GM19467 (cell line): ENCODE measurements at regions not wholly inside any gene's neighbourhood (a gene's known extent, or its start where the extent isn't known, plus 50 kb on each side); places are given as distances from the start of the nearest gene placed in this dataset.
A peak's percentile ranks its signal among the peaks of the same experiment; 100 is the strongest.
"Not testable (repeated sequence)": the region's sequence is repeated elsewhere in the genome, so short reads cannot be mapped to it uniquely, and the experiment has no call there.

Experiments
- ATAC-seq: cut with Tn5 transposase; IDR thresholded peaks from one replicate; pipeline ENCODE4 v1.9.1; 2021; ENCODE audit warnings: mild to moderate bottlenecking, moderate library complexity; ENCODE audit not compliant: unreplicated experiment

DNA sequence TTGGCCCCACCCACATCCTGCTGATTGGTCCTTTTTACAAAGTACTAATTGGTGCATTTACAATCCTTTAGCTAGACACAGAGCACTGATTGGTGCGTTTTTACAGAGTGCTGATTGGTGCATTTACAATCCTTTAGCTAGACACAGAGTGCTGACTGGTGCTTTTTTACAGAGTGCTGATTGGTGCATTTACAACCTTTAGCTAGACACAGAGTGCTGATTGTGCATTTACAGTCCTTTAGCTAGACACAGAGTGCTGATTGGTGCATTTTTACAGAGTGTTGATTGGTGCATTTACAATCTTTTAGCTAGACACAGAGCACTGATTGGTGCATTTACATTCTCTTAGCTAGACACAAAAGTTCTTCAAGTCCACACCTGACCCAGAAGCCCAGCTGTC is 144.2 kb upstream of the XIRP2 start:
- ATAC-seq, result not testable (repeated sequence)

DNA sequence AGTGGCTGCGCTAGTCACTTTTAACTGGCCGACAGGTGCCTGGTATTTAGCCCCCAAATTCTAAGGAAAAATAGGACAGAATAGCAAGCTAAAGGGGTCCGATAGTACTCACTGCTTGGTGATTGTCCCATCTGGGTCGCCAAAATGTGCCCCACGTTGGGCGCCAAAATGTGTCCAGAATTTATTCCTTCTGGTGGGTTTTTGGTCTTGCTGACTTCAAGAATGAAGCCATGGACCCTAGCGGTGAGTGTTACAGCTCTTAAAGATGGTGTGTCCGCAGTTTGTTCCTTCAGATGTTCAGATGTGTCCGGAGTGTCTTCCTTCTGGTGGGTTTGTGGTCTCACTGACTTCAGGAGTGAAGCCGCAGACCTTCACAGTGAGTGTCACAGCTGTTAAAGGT is 144.8 kb upstream of the XIRP2 start:
- ATAC-seq, result not testable (repeated sequence)

DNA sequence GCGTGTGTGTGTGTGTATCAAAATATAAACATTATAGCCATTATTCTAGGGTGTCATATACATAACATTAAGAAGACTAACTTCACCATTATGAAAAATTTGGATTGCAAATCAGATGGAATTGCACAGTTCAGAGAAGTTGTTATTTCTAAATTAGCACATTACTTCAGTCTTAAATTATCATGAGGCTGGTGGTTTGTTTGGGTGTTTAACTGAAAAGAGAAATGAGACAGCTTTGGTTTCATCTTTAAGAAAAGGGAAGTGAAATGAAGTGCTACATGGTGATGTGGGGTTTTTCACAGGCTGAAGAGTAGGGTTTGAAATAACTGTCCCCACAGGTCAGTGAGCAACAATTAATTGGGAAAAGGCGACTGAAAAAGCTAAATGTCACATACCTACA is 161.2 kb upstream of the XIRP2 start:
- ATAC-seq, result peak; percentile 99

- ATAC-seq, result no peak
Measured at GRCh38 chr2:166725927-166726924, 162.1 kb upstream of the XIRP2 start.

GRCh38 chr2:166716968-166717367 is 171.3 kb upstream of the XIRP2 start:
- ATAC-seq, result no peak

- no peak for ATAC-seq
Measured at GRCh38 chr2:166700079-166700478, 188.2 kb upstream of the XIRP2 start.

DNA sequence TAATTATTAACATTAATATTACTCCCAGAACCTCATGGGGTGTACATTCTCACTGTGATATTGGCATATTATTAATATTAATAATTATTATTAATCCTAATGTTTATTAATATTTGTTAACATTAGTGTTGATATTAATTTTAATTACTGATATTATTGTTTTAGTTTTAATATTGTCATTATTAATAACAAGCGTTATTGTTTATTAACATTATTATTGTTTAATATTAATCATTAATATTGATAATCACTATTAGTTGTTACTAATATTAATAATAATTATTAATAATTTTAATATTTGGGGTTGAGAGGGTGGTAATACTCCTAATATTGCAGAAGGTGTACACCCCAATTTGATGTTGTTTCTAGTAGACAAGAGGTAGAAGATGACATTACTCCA is 193.1 kb upstream of the XIRP2 start:
- ATAC-seq, result no peak

DNA sequence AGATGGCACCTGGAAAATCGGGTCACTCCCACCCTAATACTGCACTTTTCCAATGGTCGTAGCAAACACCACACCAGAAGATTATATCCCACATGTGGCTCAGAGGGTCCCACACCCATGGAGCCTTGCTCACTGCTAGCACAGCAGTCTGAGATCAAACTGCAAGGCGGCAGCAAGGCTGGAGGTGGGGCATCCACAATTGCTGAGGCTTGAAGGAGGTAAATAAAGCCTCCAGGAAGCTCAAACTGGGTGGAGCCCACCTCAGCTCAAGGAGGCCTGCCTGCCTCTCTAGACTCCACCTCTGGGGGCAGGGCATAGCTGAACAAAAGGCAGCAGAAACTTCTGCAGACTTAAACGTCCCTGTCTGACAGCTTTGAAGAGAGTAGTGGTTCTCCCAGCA is 192.0 kb upstream of the SCN7A start:
- not testable (repeated sequence) for ATAC-seq

- ATAC-seq, result no peak
Measured at GRCh38 chr2:166677996-166678395, 183.9 kb upstream of the SCN7A start.

DNA sequence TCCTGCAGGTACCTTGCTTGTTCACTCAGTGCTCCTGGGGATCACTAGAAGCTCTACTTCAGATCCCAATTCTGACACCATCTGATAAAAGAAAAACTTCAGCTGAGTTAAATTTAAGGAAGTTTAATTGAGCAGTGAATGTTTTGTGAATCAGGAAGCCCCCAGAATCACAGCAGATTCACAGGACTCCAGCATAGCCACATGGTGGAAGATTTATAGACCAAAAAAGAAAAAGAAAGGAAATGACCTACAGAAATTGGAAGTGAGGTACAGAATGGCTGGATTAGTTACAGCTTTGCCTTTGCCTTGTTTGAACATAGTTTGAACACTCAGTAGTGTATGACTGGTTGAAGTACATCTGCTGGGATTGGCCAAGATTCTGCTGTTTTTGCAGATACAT is 182.7 kb upstream of the SCN7A start:
- ATAC-seq, result no peak

DNA sequence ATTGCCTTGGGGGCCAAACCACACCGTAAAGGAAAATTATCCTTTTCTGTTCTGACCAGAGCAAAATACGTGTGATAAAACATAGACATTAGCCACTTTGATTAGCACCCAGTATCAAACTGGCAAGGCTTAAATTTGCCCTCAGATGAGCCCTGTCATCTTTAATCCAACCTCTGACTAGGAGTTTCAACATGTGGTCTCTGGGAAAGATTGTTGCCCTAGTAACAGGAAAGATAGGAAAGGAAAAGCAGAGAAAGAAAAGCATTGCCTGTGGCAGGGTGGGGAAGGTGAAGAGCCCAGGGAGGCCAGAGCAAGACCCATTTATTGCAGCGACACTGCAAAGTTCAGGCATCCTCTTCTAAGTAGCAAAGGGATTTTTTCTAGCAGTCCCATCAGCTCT is 181.5 kb upstream of the SCN7A start:
- ATAC-seq, result no peak

DNA sequence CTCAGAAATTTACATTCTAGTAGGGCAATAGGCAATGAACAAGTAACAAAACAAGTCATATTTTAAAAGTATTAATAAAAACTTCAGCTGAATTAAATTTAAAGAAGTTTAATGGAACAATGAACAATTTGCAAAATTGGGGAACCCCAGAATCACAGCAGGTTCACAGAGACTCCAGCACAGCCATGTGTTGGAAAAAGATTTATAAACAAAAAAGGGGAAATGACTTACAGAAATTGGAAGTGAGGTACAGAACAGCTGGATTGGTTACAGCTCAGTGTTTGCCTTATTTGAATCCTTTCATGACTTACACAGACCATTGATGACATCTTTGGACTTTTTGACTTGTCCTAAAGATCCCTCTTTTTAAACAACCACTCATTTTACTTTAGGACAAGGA is 179.9 kb upstream of the SCN7A start:
- no peak for ATAC-seq

DNA sequence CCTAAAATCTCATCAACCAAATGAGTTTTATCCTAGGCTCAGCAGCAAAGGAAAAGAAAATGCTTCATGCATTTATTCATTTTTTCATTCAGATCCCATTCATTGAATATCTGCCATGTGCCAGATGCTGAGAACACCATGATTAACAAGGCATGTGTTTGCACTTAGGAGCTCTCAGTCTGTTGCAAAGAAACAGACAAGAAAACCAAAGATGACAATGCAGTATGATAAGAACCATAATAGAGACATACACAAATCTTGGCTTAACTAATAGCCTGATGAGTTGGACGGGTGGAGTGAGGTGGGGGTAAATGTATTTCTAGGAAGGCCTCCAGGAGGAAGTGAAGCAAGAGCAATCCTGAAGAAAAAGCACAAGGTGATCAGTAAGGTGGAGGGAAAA is 177.8 kb upstream of the SCN7A start:
- ATAC-seq, result no peak

DNA sequence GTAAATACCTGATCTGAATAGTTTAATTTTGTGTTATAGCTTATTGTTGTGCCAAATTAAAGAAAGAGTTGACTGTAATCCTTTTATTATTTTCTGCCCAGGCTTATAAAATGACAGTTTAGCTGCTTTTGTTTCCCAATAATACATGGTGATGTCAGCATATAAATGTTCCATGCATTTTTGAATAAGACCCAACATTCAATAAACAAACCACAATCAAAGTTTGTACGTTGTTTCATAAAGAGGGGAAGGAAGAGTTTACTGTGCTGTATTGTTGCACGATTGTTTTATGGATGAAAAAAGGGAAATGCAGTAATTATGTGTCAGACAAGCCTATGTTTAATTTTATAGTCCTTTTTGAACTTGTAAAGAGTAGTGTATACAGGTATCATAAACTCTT is 177.2 kb upstream of the SCN7A start:
- ATAC-seq, result no peak

DNA sequence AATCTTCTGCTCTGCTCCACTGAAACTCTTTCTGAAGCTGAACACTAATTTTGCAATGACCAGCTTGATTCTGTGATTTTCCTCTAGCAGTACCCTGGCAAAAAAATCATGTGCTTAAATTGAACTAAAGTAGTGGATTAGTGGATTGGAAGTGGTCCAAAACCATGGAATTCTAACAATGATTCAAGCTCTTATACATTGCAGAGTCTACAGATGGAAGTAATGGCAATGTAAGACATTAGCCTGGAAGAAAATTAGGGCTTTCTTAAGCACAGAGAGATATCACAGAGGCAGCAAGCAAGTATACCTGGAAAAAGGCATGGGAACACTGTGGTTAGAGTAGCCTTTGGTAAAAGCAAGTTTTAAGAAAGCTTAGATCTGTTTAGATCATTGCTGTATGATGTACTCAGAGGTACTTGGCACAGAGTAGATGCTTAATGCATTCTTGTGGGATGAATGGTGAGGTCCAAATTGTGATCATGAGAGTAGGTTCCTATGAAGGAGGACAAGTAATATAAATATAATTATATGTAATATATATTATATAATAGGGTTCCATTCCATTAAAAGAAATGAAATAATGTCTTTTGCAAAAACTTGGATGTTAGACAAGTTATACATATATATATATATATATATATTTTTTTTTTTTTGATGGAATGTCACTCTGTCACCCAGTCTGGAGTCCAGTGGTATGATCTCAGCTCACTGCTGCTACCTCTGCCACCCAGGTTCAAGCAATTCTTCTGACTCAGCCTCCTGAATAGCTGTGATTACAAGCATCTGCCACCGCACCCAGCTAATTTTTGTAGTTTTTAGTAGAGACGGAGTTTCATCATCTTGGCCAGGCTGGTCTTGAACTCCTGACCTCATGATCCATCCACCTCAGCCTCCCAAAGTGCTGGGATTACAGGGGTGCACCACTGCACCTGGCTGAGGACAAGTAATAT is 172.2 kb upstream of the SCN7A start:
- ATAC-seq, result no peak

DNA sequence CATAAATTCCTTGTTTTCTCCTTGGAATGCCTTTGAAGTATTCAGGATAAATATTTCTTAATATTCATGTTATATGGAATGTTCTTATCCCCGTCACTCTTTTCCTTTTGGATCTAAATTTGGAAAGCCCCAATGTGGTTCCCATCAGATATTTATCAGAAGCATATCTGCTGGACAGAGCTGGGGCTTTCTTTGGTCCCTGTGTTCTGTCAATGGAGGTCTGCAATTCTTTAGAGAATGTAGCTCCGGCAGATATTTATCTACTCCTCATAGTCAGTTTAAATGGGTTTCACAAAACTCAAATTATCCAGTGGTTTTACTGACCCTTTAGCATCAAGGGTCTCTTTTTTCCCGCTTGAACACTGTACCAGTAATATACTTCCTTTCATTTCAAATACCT is 167.8 kb upstream of the SCN7A start:
- ATAC-seq, result no peak

DNA sequence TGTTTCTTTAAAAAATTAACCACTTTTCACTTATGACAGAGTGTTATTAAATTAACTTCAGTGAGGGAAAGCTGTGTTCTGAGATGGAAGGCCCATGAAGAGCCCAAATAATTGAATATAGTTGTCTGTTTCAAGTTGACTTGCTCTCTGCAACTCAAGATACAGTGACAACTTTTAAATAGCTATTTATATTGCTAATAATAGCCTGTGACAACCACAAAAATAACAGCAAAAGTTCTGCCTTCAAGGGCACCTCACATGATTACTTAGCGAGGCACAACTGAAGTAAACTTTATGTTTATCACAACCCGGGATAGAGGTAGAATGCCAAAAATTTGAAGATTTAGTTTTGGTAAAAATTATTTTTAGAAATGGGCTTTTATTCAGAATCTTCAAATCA is 167.3 kb upstream of the SCN7A start:
- no peak for ATAC-seq

DNA sequence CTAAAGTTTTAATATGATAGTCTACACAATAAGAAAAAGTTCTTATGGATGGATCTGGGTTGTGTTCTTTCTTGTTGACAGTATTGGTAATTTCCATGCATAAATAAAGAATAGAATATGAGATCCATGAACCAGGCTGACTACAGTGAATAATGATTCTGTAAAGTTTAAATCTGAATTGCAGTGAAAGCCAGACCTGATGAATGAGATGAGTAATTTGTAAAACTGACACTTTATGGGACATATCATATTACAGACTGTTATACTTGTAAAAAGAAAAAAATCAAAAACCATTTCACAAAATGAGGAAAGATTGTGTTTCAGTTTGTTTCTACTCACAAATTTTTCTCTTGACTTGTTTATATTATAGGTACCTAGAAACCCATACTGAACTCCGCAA is 164.9 kb upstream of the SCN7A start:
- ATAC-seq, result no peak

DNA sequence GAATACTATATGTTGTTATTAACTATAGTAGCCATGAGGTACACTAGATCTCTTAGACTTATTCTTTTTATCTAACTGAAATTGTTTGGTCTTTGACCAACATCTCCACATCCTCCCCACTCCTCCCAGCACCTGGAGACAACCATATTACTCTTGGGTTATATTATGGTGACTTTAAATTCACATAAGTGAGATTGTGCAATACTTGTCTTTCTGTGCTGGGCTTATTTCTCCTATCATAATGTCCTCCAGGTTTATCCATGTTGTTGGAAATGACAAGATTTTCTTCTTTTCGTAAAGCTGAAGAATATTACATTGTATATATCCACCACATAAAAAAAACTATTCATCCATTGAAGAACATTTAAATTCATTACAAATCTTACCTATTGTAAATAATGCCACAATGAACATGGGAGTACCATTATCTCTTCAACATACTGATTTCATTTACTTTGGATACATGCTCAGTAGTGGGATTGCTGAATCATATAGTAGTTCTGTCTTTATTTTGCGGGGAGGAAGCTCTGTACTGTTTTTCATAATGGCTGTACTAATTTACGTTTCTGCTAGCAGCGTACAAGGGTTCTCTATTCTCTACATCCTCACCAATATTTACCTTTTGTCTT is 159.2 kb upstream of the SCN7A start:
- ATAC-seq, result no peak

- no peak for ATAC-seq
Measured at GRCh38 chr2:166651991-166652390, 157.9 kb upstream of the SCN7A start.

DNA sequence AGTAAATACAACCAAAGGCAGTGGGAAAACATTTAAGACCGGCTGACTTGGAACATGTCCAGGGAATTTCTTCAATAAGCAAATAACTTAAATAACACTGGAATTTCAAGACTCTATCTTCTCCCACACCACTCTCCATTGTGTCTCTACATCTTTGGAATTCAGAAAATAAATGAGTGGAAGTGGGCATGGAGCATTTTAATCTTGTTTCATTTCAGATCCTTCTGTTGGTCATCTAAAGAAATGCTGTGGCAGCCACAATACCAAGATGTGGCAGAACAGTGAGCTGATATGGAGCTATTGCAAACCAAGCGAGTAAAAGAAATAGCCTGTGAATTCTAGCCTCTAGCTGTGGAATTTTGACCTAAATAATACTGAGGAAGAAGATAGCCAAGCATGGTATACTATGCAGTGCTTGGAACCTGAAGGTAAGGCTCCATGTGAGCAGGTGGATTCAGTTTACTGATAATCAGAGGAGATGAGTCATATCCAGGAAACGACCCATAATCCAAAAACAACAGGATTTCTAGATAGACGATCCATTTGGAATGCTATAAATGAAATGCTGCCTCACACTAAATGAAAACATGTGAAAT is 157.1 kb upstream of the SCN7A start:
- no peak for ATAC-seq
